H9 (cell line): ENCODE measurements at regions not wholly inside any gene's neighbourhood (a gene's known extent, or its start where the extent isn't known, plus 50 kb on each side); places are given as distances from the start of the nearest gene placed in this dataset.
A peak's percentile ranks its signal among the peaks of the same experiment; 100 is the strongest.

ENCODE experiments used
- DNase-seq: peaks from one replicate; pipeline ENCODE4 v3.0.0-alpha.2; 2017
- H2AFZ ChIP-seq: one replicate; pipeline ENCODE4 v1.6.1; 2013; ENCODE audit warnings: mild to moderate bottlenecking, low read length, control low read depth, moderate library complexity
- H2AK5ac ChIP-seq: 2 replicates; pipeline ENCODE4 v1.6.1; 2013; ENCODE audit warnings: low read length, control low read depth, mixed read lengths; ENCODE audit not compliant: insufficient read length
- H2BK120ac ChIP-seq: one replicate; pipeline ENCODE4 v1.6.1; 2013; ENCODE audit warnings: low read depth, mild to moderate bottlenecking, low read length, control low read depth, inconsistent platforms; ENCODE audit not compliant: poor library complexity, severe bottlenecking
- H2BK12ac ChIP-seq: 2 replicates; pipeline ENCODE4 v1.6.1; 2013; ENCODE audit warnings: low read length, control low read depth, mixed read lengths, low read depth; ENCODE audit not compliant: insufficient read length
- H2BK15ac ChIP-seq: 2 replicates; pipeline ENCODE4 v1.6.1; 2013; ENCODE audit warnings: low read depth, low read length, control low read depth
- H2BK20ac ChIP-seq: one replicate; pipeline ENCODE4 v1.6.1; 2013; ENCODE audit warnings: low read depth, mild to moderate bottlenecking, low read length, control low read depth, inconsistent platforms; ENCODE audit not compliant: poor library complexity, severe bottlenecking
- H2BK5ac ChIP-seq: 2 replicates; pipeline ENCODE4 v1.6.1; 2013; ENCODE audit warnings: low read length, control low read depth, mixed read lengths; ENCODE audit not compliant: insufficient read length
- H3K14ac ChIP-seq: 2 replicates; pipeline ENCODE4 v1.6.1; 2013; ENCODE audit warnings: low read length, control low read depth; ENCODE audit not compliant: insufficient read depth
- H3K18ac ChIP-seq: 2 replicates; pipeline ENCODE4 v1.6.1; 2013; ENCODE audit warnings: low read depth, mild to moderate bottlenecking, mixed read lengths, low read length, control low read depth; ENCODE audit not compliant: insufficient read length
- H3K23ac ChIP-seq: 2 replicates; pipeline ENCODE4 v1.6.1; 2013; ENCODE audit warnings: low read length, control low read depth, mixed read lengths, low read depth; ENCODE audit not compliant: insufficient read length
- H3K23me2 ChIP-seq: 2 replicates; pipeline ENCODE4 v1.6.1; 2013; ENCODE audit warnings: low read depth, mild to moderate bottlenecking, mixed read lengths, low read length, control low read depth; ENCODE audit not compliant: insufficient read length, poor library complexity, severe bottlenecking
- H3K27ac ChIP-seq: 2 replicates; pipeline ENCODE4 v1.5.1; 2013; ENCODE audit warnings: low read length, control low read depth, mixed read lengths, low read depth; ENCODE audit not compliant: insufficient read length
- H3K27me3 ChIP-seq: 2 replicates; pipeline ENCODE4 v1.6.1; 2013; ENCODE audit warnings: low read length, control low read depth, inconsistent platforms; ENCODE audit not compliant: insufficient read depth
- H3K4ac ChIP-seq: 2 replicates; pipeline ENCODE4 v1.6.1; 2013; ENCODE audit warnings: low read depth, mild to moderate bottlenecking, control low read depth, inconsistent platforms, low read length, moderate library complexity
- H3K4me1 ChIP-seq: 2 replicates; pipeline ENCODE4 v1.6.1; 2013; ENCODE audit warnings: low read length, control low read depth, inconsistent platforms; ENCODE audit not compliant: insufficient read depth
- H3K4me2 ChIP-seq: 2 replicates; pipeline ENCODE4 v1.6.1; 2013; ENCODE audit warnings: low read length, control low read depth, mixed read lengths; ENCODE audit not compliant: insufficient read length, insufficient read depth
- H3K56ac ChIP-seq: 2 replicates; pipeline ENCODE4 v1.6.1; 2013; ENCODE audit warnings: low read depth, mild to moderate bottlenecking, mixed read lengths, low read length, control low read depth; ENCODE audit not compliant: insufficient read length
- H3K79me1 ChIP-seq: 2 replicates; pipeline ENCODE4 v1.6.1; 2013; ENCODE audit warnings: low read depth, mild to moderate bottlenecking, moderate library complexity, low read length, control low read depth, inconsistent platforms; ENCODE audit not compliant: insufficient read depth, poor library complexity, severe bottlenecking
- H3K79me2 ChIP-seq: 2 replicates; pipeline ENCODE4 v1.6.1; 2013; ENCODE audit warnings: low read length, control low read depth, inconsistent platforms; ENCODE audit not compliant: insufficient read depth
- H3K9ac ChIP-seq: 2 replicates; pipeline ENCODE4 v1.6.1; 2013; ENCODE audit warnings: low read length, control low read depth, mixed read lengths; ENCODE audit not compliant: insufficient read length; ENCODE audit errors: extremely low read depth
- H3K9me3 ChIP-seq: one replicate; pipeline ENCODE4 v1.6.1; 2013; ENCODE audit warnings: low read depth, low read length, inconsistent platforms; ENCODE audit not compliant: control insufficient read depth
- H3T11ph ChIP-seq: one replicate; pipeline ENCODE4 v1.6.1; 2013; ENCODE audit warnings: mild to moderate bottlenecking, low read length, control low read depth, inconsistent platforms
- H4K20me1 ChIP-seq: one replicate; pipeline ENCODE4 v1.6.1; 2013; ENCODE audit not compliant: control insufficient read depth, insufficient read length, insufficient read depth
- H4K5ac ChIP-seq: 2 replicates; pipeline ENCODE4 v1.6.1; 2013; ENCODE audit warnings: low read depth, mild to moderate bottlenecking, mixed read lengths, low read length, control low read depth; ENCODE audit not compliant: insufficient read length
- H4K8ac ChIP-seq: replicated peaks from 2 replicates; pipeline ENCODE4 v1.6.1; 2013; ENCODE audit warnings: low read length, control low read depth, mixed read lengths, low read depth; ENCODE audit not compliant: insufficient read length
- H4K91ac ChIP-seq: 2 replicates; pipeline ENCODE4 v1.6.1; 2013; ENCODE audit warnings: low read depth, mild to moderate bottlenecking, moderate library complexity, mixed read lengths, low read length, control low read depth; ENCODE audit not compliant: insufficient read length
- H3K27ac Mint-ChIP-seq, 3 experiments: 2 replicates in 2 of 3; 3 replicates in 1 of 3; pipeline ENCODE4 v1.8.0; 2020 to 2021; ENCODE audit warnings: mixed read lengths in 3 of 3, mild to moderate bottlenecking in 1 of 3, moderate library complexity in 1 of 3
- H3K27me3 Mint-ChIP-seq: 2 replicates; pipeline ENCODE4 v1.8.0; 2021; ENCODE audit warnings: low read depth, mild to moderate bottlenecking, moderate library complexity, mixed read lengths
- H3K36me3 Mint-ChIP-seq, 3 experiments: 2 replicates in 2 of 3; 3 replicates in 1 of 3; pipeline ENCODE4 v1.8.0; 2020 to 2021; ENCODE audit warnings: low read depth in 3 of 3, mixed read lengths in 3 of 3; ENCODE audit not compliant: insufficient read depth in 1 of 3
- H3K4me1 Mint-ChIP-seq, 2 experiments: 2 replicates each; pipeline ENCODE4 v1.8.0; 2020; ENCODE audit warnings: mixed read lengths in 2 of 2
- H3K4me3 Mint-ChIP-seq, 2 experiments: 2 replicates in 1 of 2; 3 replicates in 1 of 2; pipeline ENCODE4 v1.8.0; 2020 to 2021; ENCODE audit warnings: mild to moderate bottlenecking in 2 of 2, mixed read lengths in 2 of 2, moderate library complexity in 1 of 2
- H3K9me3 Mint-ChIP-seq, 2 experiments: 2 replicates in 1 of 2; 3 replicates in 1 of 2; pipeline ENCODE4 v1.8.0; 2020; ENCODE audit warnings: mild to moderate bottlenecking in 2 of 2, mixed read lengths in 2 of 2, moderate library complexity in 1 of 2
- CTCF ChIP-seq: fragments of 200-600 bp; sonication (generic); conservative IDR thresholded peaks from 3 replicates; pipeline ENCODE4 v1.8.0; 2021; ENCODE audit warnings: antibody characterized with exemption, mild to moderate bottlenecking
- WGBS: extraction: QIAGEN DNeasy Blood & Tissue Kit; methylation state at CpG from one replicate; pipeline ENCODE4 v1.1.7; 2013; ENCODE audit warnings: missing lambda C conversion rate, low lambda C conversion rate, mixed read lengths; ENCODE audit not compliant: insufficient read length; ENCODE audit errors: extremely low coverage; 5-methylcytosine and 5-hydroxymethylcytosine counted together

GRCh38 chr16:48089053-48089792 lies 66.6 kb downstream of the ABCC12 start:
- no peak overlapping the region for H2AFZ ChIP-seq
- H3K23me2 ChIP-seq = no peaks in the 10 kb centered on the region
- Mint-ChIP-seq H3K4me1 (peaks cover 7 to 14% of the 10 kb centered on the region in 2 experiments), H3K27me3 (peaks cover 7% of the 10 kb centered on the region; the same call in 1 of the 2 replicates), H3K9me3 (peaks cover 0 to 2% of the 10 kb centered on the region in 2 experiments; a peak in 1 of 5 replicates), H3K36me3 (no peaks in the 10 kb centered on the region), H3K4me3 (no peak overlapping the region), H3K27ac (peak overlapping the region in 1 of 3 experiments; percentile 75; a peak in 1 of 7 replicates)
- no peak overlapping the region for H2AK5ac ChIP-seq
- no peaks in the 10 kb centered on the region for H3K9me3 ChIP-seq
- no peak overlapping the region for H2BK5ac ChIP-seq
- no peaks in the 10 kb centered on the region for H3K79me1 ChIP-seq
- H3K4ac ChIP-seq = no peak overlapping the region
- no peak overlapping the region for H3K56ac ChIP-seq
- no peak overlapping the region for H2BK12ac ChIP-seq
- DNase-seq = no peak
- no peak overlapping the region for H3K27ac ChIP-seq
- no peak overlapping the region for H3K23ac ChIP-seq
- H3K4me1 ChIP-seq = no peaks in the 10 kb centered on the region
- no peak overlapping the region for H4K8ac ChIP-seq
- TF ChIP-seq CTCF = no peak
- no peaks in the 10 kb centered on the region for H4K20me1 ChIP-seq
- H2BK20ac ChIP-seq = no peak overlapping the region
- no peak overlapping the region for H3K18ac ChIP-seq
- no peak overlapping the region for H4K5ac ChIP-seq
- H3K9ac ChIP-seq = no peak overlapping the region
- H3K4me2 ChIP-seq = no peak overlapping the region
- H3K14ac ChIP-seq = no peak overlapping the region
- H2BK120ac ChIP-seq = no peak overlapping the region
- H3T11ph ChIP-seq = no peak overlapping the region
- no peak overlapping the region for H4K91ac ChIP-seq
- no peak overlapping the region for H2BK15ac ChIP-seq
- WGBS = no CpG with 5 or more reads among the region's 4 CpGs
- no peaks in the 10 kb centered on the region for H3K79me2 ChIP-seq
- no peaks in the 10 kb centered on the region for H3K27me3 ChIP-seq
